ENCODE measurements at regions not wholly inside any gene's neighbourhood (a gene's known extent, or its start where the extent isn't known, plus 50 kb on each side); places are given as distances from the start of the nearest gene placed in this dataset.

GRCh38 chr5:179427032-179427675 is 81.9 kb upstream of the ADAMTS2 start:
- peak; percentile 18 for ATAC-seq

DNA sequence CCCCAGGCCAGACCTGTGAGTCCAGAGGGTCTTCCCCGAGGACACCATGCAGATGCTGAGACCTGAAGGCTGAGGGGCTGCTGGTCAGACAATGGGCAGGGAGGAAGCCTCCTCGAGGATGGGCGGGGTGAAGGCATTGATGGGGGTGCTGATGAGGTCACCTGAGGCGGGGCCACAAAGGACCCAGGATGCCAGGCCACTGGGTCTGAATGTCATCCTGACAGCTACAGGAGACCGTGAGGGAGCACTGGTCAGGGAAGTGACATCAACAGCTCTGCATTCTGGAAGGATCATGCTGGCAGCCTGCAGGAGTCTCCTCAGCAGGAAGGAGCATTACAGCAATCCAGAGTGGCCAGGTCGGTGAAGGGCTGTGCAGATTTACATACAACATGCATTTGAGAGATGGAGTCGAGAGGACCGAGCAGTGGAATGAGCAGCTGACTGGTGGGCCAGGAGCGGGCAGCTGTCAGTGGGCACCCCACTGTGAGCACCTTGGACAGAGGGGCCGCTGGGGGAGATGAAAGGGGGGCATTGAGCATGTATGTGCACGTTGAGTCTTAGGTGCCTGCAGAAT is 77.7 kb upstream of the ADAMTS2 start:
- no peak for ATAC-seq

DNA sequence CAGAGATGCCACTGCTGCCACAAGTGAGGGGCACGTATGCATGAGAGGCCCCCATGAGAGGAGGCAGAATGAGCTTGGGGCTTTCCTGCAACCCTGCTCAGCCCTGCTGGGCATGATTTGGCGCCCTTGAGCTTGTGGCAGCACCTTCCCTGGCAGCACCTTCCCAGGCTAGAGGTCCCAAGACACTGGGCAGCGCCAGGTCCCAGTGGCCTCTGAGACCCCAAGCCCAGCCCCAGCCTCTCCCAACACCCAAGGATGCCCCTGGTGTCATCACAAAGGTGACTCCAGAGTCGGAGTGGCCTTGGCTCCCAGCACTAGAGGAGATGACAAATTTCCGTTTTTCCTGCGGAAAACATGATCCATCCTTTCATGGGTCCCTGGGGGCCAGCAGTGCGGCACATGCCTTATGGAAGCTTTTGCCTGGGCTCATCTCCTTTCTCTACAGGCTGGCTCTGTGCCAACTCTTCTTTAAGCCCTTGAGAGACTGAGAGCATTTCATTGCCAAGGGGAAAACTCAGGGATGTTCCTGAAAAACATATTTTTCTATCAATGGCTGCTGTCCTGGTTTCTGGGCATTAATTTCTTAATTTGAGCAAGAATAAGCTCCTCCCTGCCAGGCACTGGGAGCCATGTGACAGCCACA is 77.1 kb upstream of the ADAMTS2 start:
- no peak for ATAC-seq

DNA sequence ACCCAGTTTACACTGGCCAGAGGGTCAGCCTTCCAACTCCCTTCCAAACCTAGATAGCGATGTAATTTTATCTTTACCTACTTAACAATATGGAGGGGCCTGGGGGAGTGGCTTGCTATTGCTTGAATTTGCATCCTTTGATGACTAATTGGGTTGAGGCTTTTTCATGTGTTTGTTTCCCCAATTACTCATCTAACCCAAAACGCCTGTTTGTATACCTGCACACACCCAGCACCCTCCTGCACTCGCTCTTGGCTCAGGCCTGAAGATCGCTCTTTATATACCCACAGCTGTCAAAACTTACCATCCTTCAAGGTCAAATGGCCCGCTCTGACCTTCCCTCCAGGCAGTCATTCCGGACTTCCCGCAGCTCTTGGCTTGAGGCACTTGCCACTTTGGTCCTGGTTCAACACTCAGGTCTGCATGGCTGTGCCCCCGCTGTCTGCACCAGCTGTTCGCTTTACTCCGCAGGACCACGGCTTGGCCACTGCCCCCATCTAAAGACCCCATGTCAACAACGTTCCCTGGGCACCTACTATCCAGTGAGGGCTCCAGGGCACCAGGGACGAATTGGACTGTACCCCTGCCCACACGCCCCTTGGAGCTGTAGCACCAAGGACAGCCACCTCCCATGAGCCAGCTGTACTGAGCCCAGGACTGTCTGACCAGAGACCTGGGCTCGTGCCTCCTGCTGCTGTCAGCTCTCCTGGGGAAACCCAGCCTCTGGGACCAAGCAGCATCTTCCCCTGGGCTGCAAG is 76.1 kb upstream of the ADAMTS2 start:
- ATAC-seq: peak; percentile 70

GRCh38 chr5:179420476-179420875 is 75.2 kb upstream of the ADAMTS2 start:
- ATAC-seq: no peak

DNA sequence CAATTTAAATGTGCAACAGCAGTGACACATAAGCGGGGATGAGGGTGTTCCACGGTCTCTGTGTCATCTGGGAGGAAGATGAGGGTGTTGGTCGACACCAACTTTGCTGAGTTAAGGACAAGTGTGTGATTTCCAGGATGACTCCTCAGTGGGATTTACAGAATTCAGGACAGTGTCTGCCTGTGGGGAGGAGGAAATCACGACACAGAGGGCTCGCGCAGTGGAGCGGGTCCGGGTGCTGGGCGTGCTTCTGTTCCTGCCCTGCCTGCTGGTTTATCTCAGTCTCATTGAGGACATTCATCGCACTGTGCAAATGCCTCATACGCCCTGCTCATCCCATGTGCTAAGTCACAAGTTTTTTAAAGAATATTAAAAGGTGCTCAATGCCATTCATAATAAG is 73.7 kb upstream of the ADAMTS2 start:
- no peak for ATAC-seq

DNA sequence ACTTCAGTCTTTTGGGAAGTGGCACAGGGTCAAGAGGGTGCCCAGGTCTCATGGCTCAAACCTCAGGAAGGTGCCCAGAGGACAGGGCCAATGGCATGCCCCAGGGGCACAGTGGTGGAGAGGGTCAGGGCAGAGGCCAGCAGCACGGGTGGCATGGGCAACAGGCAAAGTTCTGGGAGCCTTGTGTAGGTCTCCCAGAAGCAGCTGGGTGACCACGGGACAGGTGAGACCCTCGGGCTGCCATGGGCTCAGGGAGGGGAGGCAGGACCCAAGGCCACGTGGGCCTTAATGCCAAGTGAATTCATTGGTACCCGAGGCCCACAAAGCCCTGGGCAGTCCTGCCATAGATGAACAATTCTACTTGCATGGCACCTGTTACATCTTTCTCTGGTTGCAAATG is 72.4 kb upstream of the ADAMTS2 start:
- ATAC-seq: no peak

GRCh38 chr5:179417016-179417415 is 71.8 kb upstream of the ADAMTS2 start:
- ATAC-seq: no peak

- ATAC-seq: no peak
These were observed 71.0 kb upstream of the ADAMTS2 start for GRCh38 chr5:179416114-179416822.

- no peak for ATAC-seq
These were observed 70.2 kb upstream of the ADAMTS2 start for GRCh38 chr5:179415291-179416060.

DNA sequence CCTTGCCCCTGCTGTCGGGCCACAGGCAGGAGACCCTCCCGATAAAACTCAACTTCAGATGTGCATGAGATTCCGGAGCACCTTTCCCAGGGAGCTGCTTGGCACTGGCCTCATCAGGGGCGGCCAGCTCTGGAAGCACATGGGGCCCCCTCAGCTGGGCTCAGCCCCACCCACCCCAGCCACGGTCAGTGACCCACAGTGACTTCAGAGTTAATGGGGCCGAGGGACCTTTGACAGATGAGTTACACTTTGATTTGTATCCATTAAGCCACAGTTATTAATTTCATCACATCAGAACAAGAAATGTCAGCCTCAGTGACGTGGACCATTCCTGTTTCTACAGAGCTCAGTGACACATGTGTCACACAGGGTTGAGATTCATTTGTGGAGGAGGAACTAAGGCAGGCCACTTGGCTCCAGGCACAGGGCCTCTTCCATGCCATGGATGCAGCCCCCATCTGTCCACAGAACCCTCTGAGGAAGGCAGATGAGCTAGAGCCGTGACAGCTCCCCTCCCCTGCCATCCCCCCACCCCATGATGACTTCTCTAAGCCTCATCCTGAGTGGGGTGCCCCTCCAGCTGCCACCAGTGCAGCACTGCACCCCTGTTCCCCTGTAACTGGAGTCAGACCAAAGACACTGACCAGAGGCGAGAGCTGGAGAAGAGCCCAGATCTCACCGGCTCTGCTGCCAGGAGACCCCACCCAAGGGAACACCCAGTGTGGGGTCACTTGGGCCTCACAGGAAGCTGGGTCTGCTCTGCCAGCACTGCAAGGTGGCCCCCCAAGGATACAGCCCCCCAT is 69.4 kb upstream of the ADAMTS2 start:
- ATAC-seq: peak; percentile 30

DNA sequence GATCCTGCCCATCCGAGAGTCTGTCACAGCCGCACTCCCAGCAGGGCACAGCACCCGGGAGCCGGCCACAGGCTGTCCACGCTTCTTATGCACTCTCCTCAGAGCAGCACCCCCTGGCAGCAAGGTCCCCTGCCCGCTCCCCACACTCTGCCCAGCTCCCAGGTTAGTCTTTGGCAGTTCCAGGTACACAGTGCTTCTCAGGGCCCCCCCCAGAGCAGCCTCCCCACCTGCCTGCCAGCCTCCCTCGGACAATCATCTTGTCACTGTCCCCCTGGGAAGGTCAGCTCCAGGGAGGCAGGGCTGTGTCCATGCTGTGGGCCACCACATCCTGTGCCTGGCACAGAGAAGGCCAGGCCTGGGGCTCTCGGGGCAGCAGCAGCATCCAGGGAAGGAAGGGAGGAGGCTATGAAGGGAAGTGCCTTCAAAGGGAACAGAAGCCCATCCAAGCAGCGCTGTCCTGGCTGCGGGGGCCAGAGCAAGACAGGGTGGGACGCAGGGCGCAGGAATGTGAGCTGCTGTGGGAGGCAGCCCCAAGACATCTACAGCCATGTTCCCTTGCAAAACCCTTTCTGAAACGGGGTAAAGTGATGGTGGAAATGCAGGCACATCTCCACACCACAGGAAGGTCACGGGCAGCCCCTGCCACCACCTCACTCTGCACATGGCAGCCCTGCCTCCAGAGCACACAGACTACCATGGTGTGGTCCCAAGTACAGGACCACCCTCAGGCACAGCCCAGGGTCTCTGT is 68.6 kb upstream of the ADAMTS2 start:
- ATAC-seq: peak; percentile 13

- ATAC-seq: no peak
These were observed 67.9 kb upstream of the ADAMTS2 start for GRCh38 chr5:179413086-179413690.

GRCh38 chr5:179411161-179411841 is 66.0 kb upstream of the ADAMTS2 start:
- ATAC-seq: no peak

DNA sequence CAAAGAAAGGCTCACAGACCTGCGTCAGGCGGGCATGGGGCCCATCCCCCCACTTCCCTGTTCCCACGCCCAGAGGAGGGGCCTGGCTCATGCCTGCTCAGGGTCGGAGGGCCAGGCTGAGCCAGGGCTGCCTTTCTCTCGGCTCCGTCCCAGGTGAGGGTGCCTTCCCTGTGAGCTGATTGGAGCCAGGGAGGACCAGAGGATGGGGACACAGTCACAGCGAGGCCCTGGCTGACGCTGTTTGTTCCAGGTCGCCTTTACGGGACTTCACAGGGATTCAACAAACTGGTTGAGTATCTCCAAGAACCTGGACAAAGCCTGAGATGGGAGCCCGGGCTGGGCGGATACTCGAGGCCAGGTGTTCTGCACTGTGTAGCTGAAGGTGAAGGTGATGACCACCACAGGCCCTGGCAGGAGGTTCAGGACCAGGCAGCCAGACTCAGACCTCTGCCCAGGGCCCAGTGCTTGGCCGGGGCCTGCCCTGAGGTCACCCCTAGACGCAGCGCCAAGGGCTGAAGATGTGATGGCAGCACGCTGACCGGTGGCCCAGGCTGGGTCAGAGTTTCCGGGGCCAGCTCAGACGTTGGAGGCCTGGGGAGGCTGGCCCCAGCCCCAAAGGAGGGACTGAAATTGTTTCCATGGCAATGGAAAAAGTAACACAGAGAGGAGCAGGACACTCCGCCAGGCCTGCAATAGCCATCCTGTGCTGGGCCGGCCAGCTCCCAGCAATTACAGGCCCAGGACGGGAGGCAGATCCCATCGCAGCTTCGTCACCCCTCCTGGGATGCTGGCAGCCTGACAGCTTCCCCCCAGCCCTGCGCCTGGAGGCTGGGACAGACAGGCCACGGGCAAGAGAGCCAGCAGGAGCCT is 65.3 kb upstream of the ADAMTS2 start:
- ATAC-seq: no peak

DNA sequence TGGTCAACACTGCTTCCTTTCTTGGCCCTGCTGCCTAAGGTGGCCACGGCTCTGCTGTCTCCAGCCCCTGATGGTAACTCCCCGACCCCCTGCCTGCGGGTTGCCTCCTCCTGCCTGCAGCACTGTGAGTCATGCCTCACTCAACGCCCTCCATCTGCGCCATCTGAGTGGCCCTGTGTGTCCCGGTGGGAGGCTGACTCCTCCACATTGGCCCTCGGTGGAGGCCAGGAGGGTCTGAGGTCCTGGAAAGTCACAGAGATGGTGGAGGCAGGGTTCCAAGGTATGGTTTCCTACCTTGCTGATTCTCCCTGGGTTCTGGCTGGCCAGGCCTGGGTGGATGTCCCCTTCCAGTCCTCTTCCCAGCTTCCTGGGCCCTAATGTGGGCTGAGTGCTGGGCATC is 64.5 kb upstream of the ADAMTS2 start:
- ATAC-seq: no peak

GRCh38 chr5:179408611-179409010 is 63.4 kb upstream of the ADAMTS2 start:
- no peak for ATAC-seq
